Nephron progenitor cell (in vitro differentiated cells): ENCODE measurements at regions not wholly inside any gene's neighbourhood (a gene's known extent, or its start where the extent isn't known, plus 50 kb on each side); places are given as distances from the start of the nearest gene placed in this dataset.

Experiments used
- DNase-seq: peaks from one replicate; pipeline ENCODE4 v3.0.0; 2021
- H3K27ac Mint-ChIP-seq: 2 replicates; pipeline ENCODE4 v1.8.0; 2021; ENCODE audit warnings: mild to moderate bottlenecking, moderate library complexity, mixed read lengths
- H3K27me3 Mint-ChIP-seq: 2 replicates; pipeline ENCODE4 v1.8.0; 2021; ENCODE audit warnings: mild to moderate bottlenecking, low read depth, mixed read lengths; ENCODE audit not compliant: poor library complexity
- H3K36me3 Mint-ChIP-seq: 2 replicates; pipeline ENCODE4 v1.8.0; 2021; ENCODE audit warnings: low read depth, mixed read lengths
- H3K4me1 Mint-ChIP-seq: 2 replicates; pipeline ENCODE4 v1.8.0; 2021; ENCODE audit warnings: mixed read lengths
- H3K4me3 Mint-ChIP-seq: 2 replicates; pipeline ENCODE4 v1.8.0; 2021; ENCODE audit warnings: mild to moderate bottlenecking, moderate library complexity, mixed read lengths
- H3K9me3 Mint-ChIP-seq: 2 replicates; pipeline ENCODE4 v1.8.0; 2021; ENCODE audit warnings: mild to moderate bottlenecking, moderate library complexity, mixed read lengths
- CTCF ChIP-seq: fragments of 200-600 bp; sonication (generic); IDR thresholded peaks from 2 replicates; pipeline ENCODE4 v1.5.0; 2021; ENCODE audit warnings: antibody characterized with exemption

- H3K27me3 Mint-ChIP-seq, result peaks cover 3% of the 10 kb centered on the region
- no peak for DNase-seq
- no peaks in the 10 kb centered on the region for H3K36me3 Mint-ChIP-seq
- no peak overlapping the region for H3K27ac Mint-ChIP-seq
- H3K9me3 Mint-ChIP-seq, result no peaks in the 10 kb centered on the region
- TF ChIP-seq CTCF, result no peak
- no peaks in the 10 kb centered on the region for H3K4me1 Mint-ChIP-seq
- H3K4me3 Mint-ChIP-seq, result no peak overlapping the region
Observed at GRCh38 chr3:159522276-159522675, 466.4 kb upstream of the IL12A start.

- no peaks in the 10 kb centered on the region for H3K4me1 Mint-ChIP-seq
Observed at GRCh38 chr3:159528251-159528895, 460.3 kb upstream of the IL12A start.

DNA sequence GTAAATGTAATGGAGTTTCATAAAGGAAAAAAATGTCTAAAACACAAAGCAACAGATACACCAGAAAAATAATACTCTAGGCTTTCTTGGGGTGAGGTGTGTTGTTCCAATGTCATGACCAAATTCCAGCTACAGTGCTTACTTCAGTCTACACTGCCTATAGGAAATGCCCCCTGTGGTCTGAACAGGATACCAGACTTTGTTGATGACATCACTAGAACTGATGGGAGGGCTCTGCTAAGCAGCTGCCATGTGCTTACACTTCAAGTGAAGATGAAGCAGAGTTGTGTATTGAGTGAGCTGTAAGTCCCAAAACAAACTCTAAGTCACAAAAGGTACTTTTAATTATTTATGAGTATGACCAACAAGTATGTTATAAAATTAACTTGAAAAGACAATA is 456.1 kb upstream of the IL12A start:
- no peak for TF ChIP-seq CTCF
- Mint-ChIP-seq H3K27me3 (peaks cover 9% of the 10 kb centered on the region), H3K4me1 (no peaks in the 10 kb centered on the region)

More at GRCh38 chr3:159528251-159528895, 460.3 kb upstream of the IL12A start:
- Mint-ChIP-seq H3K27ac (no peak overlapping the region), H3K9me3 (no peaks in the 10 kb centered on the region), H3K27me3 (peaks cover 6% of the 10 kb centered on the region), H3K4me3 (no peak overlapping the region), H3K36me3 (no peaks in the 10 kb centered on the region)
- no peak for TF ChIP-seq CTCF
- DNase-seq, result no peak

DNA sequence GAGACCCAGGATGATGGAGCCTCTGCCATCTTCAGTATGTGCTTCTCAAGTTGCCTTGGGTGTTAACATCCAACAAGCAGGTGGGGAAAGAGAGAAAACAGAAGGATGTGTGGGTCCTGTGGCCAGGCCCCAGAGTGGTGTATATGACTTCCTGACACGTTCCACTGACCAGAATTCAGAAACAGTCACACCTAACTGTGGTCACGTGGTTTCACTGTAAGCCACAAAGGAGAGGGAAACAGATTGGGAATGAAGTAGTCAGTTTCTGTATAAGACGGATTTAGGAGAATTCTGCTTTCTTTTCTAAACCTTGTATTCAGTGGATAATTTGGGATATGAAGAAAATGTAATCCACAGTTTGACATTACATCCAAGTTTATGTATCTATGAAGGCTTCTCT is 454.1 kb upstream of the IL12A start:
- Mint-ChIP-seq H3K27me3 (peaks cover 9% of the 10 kb centered on the region), H3K4me1 (no peaks in the 10 kb centered on the region), H3K27ac (no peak overlapping the region), H3K9me3 (no peaks in the 10 kb centered on the region), H3K4me3 (no peak overlapping the region), H3K36me3 (no peaks in the 10 kb centered on the region)
- no peak for TF ChIP-seq CTCF
- no peak for DNase-seq

More for the DNA sequence above, 456.1 kb upstream of the IL12A start:
- DNase-seq, result no peak
- no peak overlapping the region for H3K4me3 Mint-ChIP-seq
- no peaks in the 10 kb centered on the region for H3K36me3 Mint-ChIP-seq
- H3K9me3 Mint-ChIP-seq, result no peaks in the 10 kb centered on the region
- H3K27ac Mint-ChIP-seq, result no peak overlapping the region

DNA sequence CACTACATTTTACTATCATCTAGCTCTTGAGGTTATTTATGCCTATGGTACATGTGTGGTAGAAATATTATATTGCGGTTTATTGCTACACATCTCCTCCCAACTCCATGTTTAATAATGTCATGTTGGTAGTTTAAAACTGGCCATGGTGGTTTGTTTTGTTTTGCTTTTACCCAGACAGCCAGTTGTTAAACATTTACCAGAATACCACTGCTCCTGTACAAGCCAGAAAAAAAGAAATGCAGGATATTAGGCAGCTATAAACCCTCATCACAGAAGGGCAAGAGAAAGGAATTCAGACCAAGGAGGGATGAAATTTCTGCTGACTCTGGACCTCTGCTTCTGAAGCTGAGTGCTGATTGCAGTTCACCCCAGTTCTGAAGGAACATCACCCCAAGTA is 451.8 kb upstream of the IL12A start:
- no peak for DNase-seq
- no peak overlapping the region for H3K4me3 Mint-ChIP-seq
- H3K9me3 Mint-ChIP-seq, result no peaks in the 10 kb centered on the region
- H3K36me3 Mint-ChIP-seq, result no peaks in the 10 kb centered on the region
- no peaks in the 10 kb centered on the region for H3K4me1 Mint-ChIP-seq
- H3K27me3 Mint-ChIP-seq, result peaks cover 9% of the 10 kb centered on the region
- no peak for TF ChIP-seq CTCF
- no peak overlapping the region for H3K27ac Mint-ChIP-seq

DNA sequence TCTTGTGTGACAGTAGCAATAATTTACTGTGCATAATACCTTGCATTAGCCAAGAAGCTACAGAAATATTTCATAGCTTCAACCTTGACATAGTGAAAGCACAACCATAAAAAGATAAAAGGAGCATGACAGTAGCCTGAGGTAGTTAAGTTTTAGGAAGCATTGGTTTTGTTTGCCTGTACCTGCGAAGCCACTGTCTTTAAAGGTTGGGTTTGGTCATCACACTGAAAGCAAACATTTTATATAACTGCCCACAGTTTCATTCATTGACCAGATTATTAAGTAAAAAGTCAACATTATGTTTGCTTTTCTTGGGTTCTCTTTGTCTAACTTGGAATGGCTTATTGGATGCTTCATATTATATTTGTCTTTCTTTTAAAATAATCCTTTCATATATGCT is 450.1 kb upstream of the IL12A start:
- Mint-ChIP-seq H3K27ac (no peak overlapping the region), H3K4me1 (no peaks in the 10 kb centered on the region), H3K36me3 (no peaks in the 10 kb centered on the region), H3K27me3 (peaks cover 8% of the 10 kb centered on the region), H3K4me3 (no peak overlapping the region), H3K9me3 (no peaks in the 10 kb centered on the region)
- no peak for TF ChIP-seq CTCF
- no peak for DNase-seq
